IMR-90 (cell line): ENCODE measurements at regions not wholly inside any gene's neighbourhood (a gene's known extent, or its start where the extent isn't known, plus 50 kb on each side); places are given as distances from the start of the nearest gene placed in this dataset.

ENCODE experiments used
- ATAC-seq: fragments of 200-7000 bp; cut with Tn5 transposase; 2 replicates; pipeline ENCODE4 v1.9.1; 2020; ENCODE audit warnings: low read depth, mild to moderate bottlenecking, moderate library complexity
- BruUV-seq: library from RNA; stranded (reverse); fragments of 400-500 nt; replicated peaks from 2 replicates; lab custom pipeline; 2021; lab: Mats Ljungman, UMichigan
- CTCF ChIA-PET: fragments of 300-600 bp; formaldehyde crosslinking; extraction: SDS; loops from one replicate; lab custom pipeline; 2021; ENCODE audit warnings: antibody characterized with exemption; lab: Yijun Ruan, JAX
- POLR2A ChIA-PET: fragments of 300-600 bp; sonication (Branson Sonifier 250); formaldehyde crosslinking; loops from one replicate; lab custom pipeline; 2022; ENCODE audit warnings: antibody characterized with exemption; ENCODE audit not compliant: unreplicated experiment; lab: Charles Lee
- DNase-seq: peaks from one replicate; pipeline ENCODE4 v3.0.0; 2013
- H2AFZ ChIP-seq: replicated peaks from 2 replicates; pipeline ENCODE3; 2013; ENCODE audit warnings: low read length, mild to moderate bottlenecking; ENCODE audit not compliant: poor library complexity
- H2AK5ac ChIP-seq: 2 replicates; pipeline ENCODE4 v1.6.1; 2013; ENCODE audit warnings: low read depth, low read length, inconsistent platforms
- H2AK9ac ChIP-seq: replicated peaks from 2 replicates; pipeline ENCODE3; 2013; ENCODE audit warnings: mild to moderate bottlenecking, low read depth, low read length, moderate library complexity; ENCODE audit not compliant: poor library complexity
- H2BK120ac ChIP-seq: 2 replicates; pipeline ENCODE4 v1.6.1; 2013; ENCODE audit warnings: low read depth, low read length, inconsistent platforms
- H2BK15ac ChIP-seq: 3 replicates; pipeline ENCODE4 v1.6.1; 2013; ENCODE audit warnings: low read depth, low read length, inconsistent platforms
- H2BK20ac ChIP-seq: 2 replicates; pipeline ENCODE4 v1.6.1; 2013; ENCODE audit warnings: low read depth, mild to moderate bottlenecking, inconsistent platforms, low read length, moderate library complexity
- H2BK5ac ChIP-seq: 2 replicates; pipeline ENCODE4 v1.6.1; 2013; ENCODE audit warnings: mild to moderate bottlenecking, low read depth, low read length, inconsistent platforms; ENCODE audit not compliant: poor library complexity, severe bottlenecking
- H3K14ac ChIP-seq: replicated peaks from 2 replicates; pipeline ENCODE4 v1.6.1; 2013; ENCODE audit warnings: low read depth, low read length, inconsistent platforms
- H3K18ac ChIP-seq: 2 replicates; pipeline ENCODE4 v1.6.1; 2013; ENCODE audit warnings: low read depth, low read length, control low read depth
- H3K23ac ChIP-seq: 2 replicates; pipeline ENCODE4 v1.6.1; 2013; ENCODE audit warnings: low read depth, low read length, inconsistent platforms
- H3K27ac ChIP-seq: 2 replicates; pipeline ENCODE4 v1.5.1; 2013; ENCODE audit warnings: mild to moderate bottlenecking, control low read depth, low read length; ENCODE audit not compliant: insufficient read depth
- H3K27me3 ChIP-seq: 2 replicates; pipeline ENCODE4 v1.6.1; 2013; ENCODE audit warnings: low read length; ENCODE audit not compliant: control insufficient read depth, insufficient read depth
- H3K36me3 ChIP-seq: 2 replicates; pipeline ENCODE4 v1.6.1; 2013; ENCODE audit warnings: low read length, mixed read lengths; ENCODE audit not compliant: control insufficient read depth, insufficient read depth
- H3K4ac ChIP-seq: 2 replicates; pipeline ENCODE4 v1.6.1; 2013; ENCODE audit warnings: low read depth, low read length, inconsistent platforms
- H3K4me1 ChIP-seq: 2 replicates; pipeline ENCODE4 v1.6.1; 2013; ENCODE audit warnings: low read length, mixed read lengths; ENCODE audit not compliant: control insufficient read depth, insufficient read depth
- H3K4me2 ChIP-seq: 2 replicates; pipeline ENCODE4 v1.6.1; 2013; ENCODE audit warnings: low read depth, mild to moderate bottlenecking, control low read depth, low read length, moderate library complexity
- H3K4me3 ChIP-seq: 2 replicates; pipeline ENCODE4 v1.5.1; 2013; ENCODE audit warnings: low read depth, mild to moderate bottlenecking, control low read depth, low read length, moderate library complexity; ENCODE audit not compliant: insufficient read depth
- H3K56ac ChIP-seq: 2 replicates; pipeline ENCODE4 v1.6.1; 2013; ENCODE audit warnings: low read length, inconsistent platforms; ENCODE audit not compliant: insufficient read depth; ENCODE audit errors: extremely low read depth
- H3K79me1 ChIP-seq, 2 experiments: 2 replicates each; pipeline ENCODE4 v1.6.1; 2013; ENCODE audit warnings: low read length in 2 of 2, inconsistent platforms in 1 of 2, low read depth in 1 of 2
- H3K9ac ChIP-seq: 2 replicates; pipeline ENCODE4 v1.6.1; 2013; ENCODE audit warnings: low read depth, low read length, control low read depth
- H3K9me1 ChIP-seq: 2 replicates; pipeline ENCODE4 v1.6.1; 2013; ENCODE audit warnings: low read length, inconsistent platforms; ENCODE audit not compliant: insufficient read depth
- H3K9me3 ChIP-seq: 2 replicates; pipeline ENCODE4 v1.6.1; 2013; ENCODE audit warnings: low read length; ENCODE audit not compliant: control insufficient read depth, insufficient read depth
- H4K20me1 ChIP-seq: 2 replicates; pipeline ENCODE4 v1.6.1; 2013; ENCODE audit warnings: low read length, inconsistent platforms; ENCODE audit not compliant: insufficient read depth
- H4K5ac ChIP-seq: 2 replicates; pipeline ENCODE4 v1.6.1; 2013; ENCODE audit warnings: mild to moderate bottlenecking, low read depth, low read length, control low read depth
- H4K8ac ChIP-seq, 2 experiments: 2 replicates each; pipeline ENCODE4 v1.6.1; 2013; ENCODE audit warnings: low read depth in 2 of 2, low read length in 2 of 2, control low read depth in 1 of 2, inconsistent platforms in 1 of 2
- H4K91ac ChIP-seq: 2 replicates; pipeline ENCODE4 v1.6.1; 2013; ENCODE audit warnings: low read depth, low read length, inconsistent platforms; ENCODE audit not compliant: insufficient read depth
- CTCF ChIP-seq: conservative IDR thresholded peaks from 2 replicates; pipeline ENCODE4 v1.5.1; 2012; ENCODE audit warnings: mild to moderate bottlenecking, low read depth, low read length, improper control_type of control experiment
- MAZ ChIP-seq: IDR thresholded peaks from 2 replicates; pipeline ENCODE4 v1.6.1; 2012; ENCODE audit warnings: low read depth, mild to moderate bottlenecking, low read length, improper control_type of control experiment, moderate library complexity, borderline replicate concordance
- POLR2A ChIP-seq: IDR thresholded peaks from 2 replicates; pipeline ENCODE4 v1.6.1; 2012; ENCODE audit warnings: mild to moderate bottlenecking, low read depth, low read length
- RAD21 ChIP-seq: IDR thresholded peaks from 2 replicates; pipeline ENCODE4 v1.6.1; 2012; ENCODE audit warnings: low read length, improper control_type of control experiment
- RFX5 ChIP-seq: IDR thresholded peaks from 2 replicates; pipeline ENCODE4 v1.8.0; 2012; ENCODE audit warnings: low read depth, mild to moderate bottlenecking, low read length, moderate library complexity
- WGBS, 2 experiments: methylation state at CpG; one replicate each; pipeline versions ENCODE4 v1.1.5 to v1.1.7; 2013; ENCODE audit warnings: missing lambda C conversion rate in 2 of 2; ENCODE audit not compliant: insufficient read length in 1 of 2; ENCODE audit errors: extremely low coverage in 2 of 2; 5-methylcytosine and 5-hydroxymethylcytosine counted together
- dilution Hi-C: fragments of 300-500 bp; cut with HindIII; formaldehyde crosslinking; loops from one replicate; pipeline ENCODE4 v1.14.3; 2018; ENCODE audit warnings: low sequenced_read_pairs; ENCODE audit not compliant: unreplicated experiment
- in situ Hi-C: fragments of 300-500 bp; cut with MboI; formaldehyde crosslinking; loops from 3 replicates; pipeline ENCODE4 v1.14.3; 2019; ENCODE audit warnings: low sequenced_read_pairs, inconsistent platforms, mixed read lengths
- intact Hi-C: fragments of 100-400 bp; cut with micrococcal nuclease; formaldehyde crosslinking; loops from 2 replicates; pipeline ENCODE4 v1.10.0; 2022

GRCh38 chr10:33559105-33559504, 224.6 kb upstream of the NRP1 start:
- Histone ChIP-seq H3K56ac (no peak overlapping the region), H2AK9ac (no peak overlapping the region), H2BK120ac (no peak overlapping the region), H4K91ac (no peak overlapping the region), H2AFZ (no peak overlapping the region), H3K9me1 (no peaks in the 10 kb centered on the region), H2BK5ac (no peak overlapping the region), H3K27ac (no peak overlapping the region), H3K36me3 (no peaks in the 10 kb centered on the region), H3K27me3 (peaks cover 21% of the 10 kb centered on the region), H3K9me3 (no peaks in the 10 kb centered on the region), H3K4ac (no peak overlapping the region), H3K9ac (no peak overlapping the region), H2BK15ac (no peak overlapping the region), H4K20me1 (no peaks in the 10 kb centered on the region), H3K23ac (no peak overlapping the region), H3K4me1 (no peaks in the 10 kb centered on the region), H2BK20ac (no peak overlapping the region), H3K14ac (no peak overlapping the region), H4K5ac (no peak overlapping the region), H3K18ac (no peak overlapping the region), H3K4me2 (no peak overlapping the region), H2AK5ac (no peak overlapping the region), H3K4me3 (no peak overlapping the region), H4K8ac (no peak overlapping the region), H3K79me1 (no peaks in the 10 kb centered on the region)
- ChIA-PET POLR2A (no interaction called here), CTCF (interaction anchor here (0.6 to 1.2 kb wide), 2 partner anchors 21 to 409 kb away, joined by 3 to 4 read pairs; no protein-coding TSS in a partner anchor)
- BruUV-seq: no TSS peak
- intact Hi-C loops (no loop called here), in situ Hi-C loops (no loop called here), dilution Hi-C loops (no loop called here)
- ATAC-seq (peak; percentile 77), DNase-seq (peak; percentile 79)
- no CpG with 5 or more reads among the region's 4 CpGs for WGBS, 2 experiments
- TF ChIP-seq POLR2A (no peak), CTCF (no peak), RAD21 (no peak), RFX5 (no peak), MAZ (no peak)
